IMR-90 (cell line): ENCODE measurements at regions not wholly inside any gene's neighbourhood (a gene's known extent, or its start where the extent isn't known, plus 50 kb on each side); places are given as distances from the start of the nearest gene placed in this dataset.

ENCODE experiments used
- ATAC-seq: fragments of 200-7000 bp; cut with Tn5 transposase; 2 replicates; pipeline ENCODE4 v1.9.1; 2020; ENCODE audit warnings: low read depth, mild to moderate bottlenecking, moderate library complexity
- BruUV-seq: library from RNA; stranded (reverse); fragments of 400-500 nt; replicated peaks from 2 replicates; lab custom pipeline; 2021; lab: Mats Ljungman, UMichigan
- CTCF ChIA-PET: fragments of 300-600 bp; formaldehyde crosslinking; extraction: SDS; loops from one replicate; lab custom pipeline; 2021; ENCODE audit warnings: antibody characterized with exemption; lab: Yijun Ruan, JAX
- POLR2A ChIA-PET: fragments of 300-600 bp; sonication (Branson Sonifier 250); formaldehyde crosslinking; loops from one replicate; lab custom pipeline; 2022; ENCODE audit warnings: antibody characterized with exemption; ENCODE audit not compliant: unreplicated experiment; lab: Charles Lee
- DNase-seq: peaks from one replicate; pipeline ENCODE4 v3.0.0; 2013
- H2AFZ ChIP-seq: replicated peaks from 2 replicates; pipeline ENCODE3; 2013; ENCODE audit warnings: low read length, mild to moderate bottlenecking; ENCODE audit not compliant: poor library complexity
- H2AK5ac ChIP-seq: 2 replicates; pipeline ENCODE4 v1.6.1; 2013; ENCODE audit warnings: low read depth, low read length, inconsistent platforms
- H2AK9ac ChIP-seq: replicated peaks from 2 replicates; pipeline ENCODE3; 2013; ENCODE audit warnings: mild to moderate bottlenecking, low read depth, low read length, moderate library complexity; ENCODE audit not compliant: poor library complexity
- H2BK120ac ChIP-seq: 2 replicates; pipeline ENCODE4 v1.6.1; 2013; ENCODE audit warnings: low read depth, low read length, inconsistent platforms
- H2BK15ac ChIP-seq: 3 replicates; pipeline ENCODE4 v1.6.1; 2013; ENCODE audit warnings: low read depth, low read length, inconsistent platforms
- H2BK20ac ChIP-seq: 2 replicates; pipeline ENCODE4 v1.6.1; 2013; ENCODE audit warnings: low read depth, mild to moderate bottlenecking, inconsistent platforms, low read length, moderate library complexity
- H2BK5ac ChIP-seq: 2 replicates; pipeline ENCODE4 v1.6.1; 2013; ENCODE audit warnings: mild to moderate bottlenecking, low read depth, low read length, inconsistent platforms; ENCODE audit not compliant: poor library complexity, severe bottlenecking
- H3K14ac ChIP-seq: replicated peaks from 2 replicates; pipeline ENCODE4 v1.6.1; 2013; ENCODE audit warnings: low read depth, low read length, inconsistent platforms
- H3K18ac ChIP-seq: 2 replicates; pipeline ENCODE4 v1.6.1; 2013; ENCODE audit warnings: low read depth, low read length, control low read depth
- H3K23ac ChIP-seq: 2 replicates; pipeline ENCODE4 v1.6.1; 2013; ENCODE audit warnings: low read depth, low read length, inconsistent platforms
- H3K27ac ChIP-seq: 2 replicates; pipeline ENCODE4 v1.5.1; 2013; ENCODE audit warnings: mild to moderate bottlenecking, control low read depth, low read length; ENCODE audit not compliant: insufficient read depth
- H3K27me3 ChIP-seq: 2 replicates; pipeline ENCODE4 v1.6.1; 2013; ENCODE audit warnings: low read length; ENCODE audit not compliant: control insufficient read depth, insufficient read depth
- H3K36me3 ChIP-seq: 2 replicates; pipeline ENCODE4 v1.6.1; 2013; ENCODE audit warnings: low read length, mixed read lengths; ENCODE audit not compliant: control insufficient read depth, insufficient read depth
- H3K4ac ChIP-seq: 2 replicates; pipeline ENCODE4 v1.6.1; 2013; ENCODE audit warnings: low read depth, low read length, inconsistent platforms
- H3K4me1 ChIP-seq: 2 replicates; pipeline ENCODE4 v1.6.1; 2013; ENCODE audit warnings: low read length, mixed read lengths; ENCODE audit not compliant: control insufficient read depth, insufficient read depth
- H3K4me2 ChIP-seq: 2 replicates; pipeline ENCODE4 v1.6.1; 2013; ENCODE audit warnings: low read depth, mild to moderate bottlenecking, control low read depth, low read length, moderate library complexity
- H3K4me3 ChIP-seq: 2 replicates; pipeline ENCODE4 v1.5.1; 2013; ENCODE audit warnings: low read depth, mild to moderate bottlenecking, control low read depth, low read length, moderate library complexity; ENCODE audit not compliant: insufficient read depth
- H3K56ac ChIP-seq: 2 replicates; pipeline ENCODE4 v1.6.1; 2013; ENCODE audit warnings: low read length, inconsistent platforms; ENCODE audit not compliant: insufficient read depth; ENCODE audit errors: extremely low read depth
- H3K79me1 ChIP-seq, 2 experiments: 2 replicates each; pipeline ENCODE4 v1.6.1; 2013; ENCODE audit warnings: low read length in 2 of 2, inconsistent platforms in 1 of 2, low read depth in 1 of 2
- H3K9ac ChIP-seq: 2 replicates; pipeline ENCODE4 v1.6.1; 2013; ENCODE audit warnings: low read depth, low read length, control low read depth
- H3K9me1 ChIP-seq: 2 replicates; pipeline ENCODE4 v1.6.1; 2013; ENCODE audit warnings: low read length, inconsistent platforms; ENCODE audit not compliant: insufficient read depth
- H3K9me3 ChIP-seq: 2 replicates; pipeline ENCODE4 v1.6.1; 2013; ENCODE audit warnings: low read length; ENCODE audit not compliant: control insufficient read depth, insufficient read depth
- H4K20me1 ChIP-seq: 2 replicates; pipeline ENCODE4 v1.6.1; 2013; ENCODE audit warnings: low read length, inconsistent platforms; ENCODE audit not compliant: insufficient read depth
- H4K5ac ChIP-seq: 2 replicates; pipeline ENCODE4 v1.6.1; 2013; ENCODE audit warnings: mild to moderate bottlenecking, low read depth, low read length, control low read depth
- H4K8ac ChIP-seq, 2 experiments: 2 replicates each; pipeline ENCODE4 v1.6.1; 2013; ENCODE audit warnings: low read depth in 2 of 2, low read length in 2 of 2, control low read depth in 1 of 2, inconsistent platforms in 1 of 2
- H4K91ac ChIP-seq: 2 replicates; pipeline ENCODE4 v1.6.1; 2013; ENCODE audit warnings: low read depth, low read length, inconsistent platforms; ENCODE audit not compliant: insufficient read depth
- CEBPB ChIP-seq: IDR thresholded peaks from 2 replicates; pipeline ENCODE4 v1.6.1; 2012; ENCODE audit warnings: low read depth, low read length, improper control_type of control experiment
- MAFK ChIP-seq: IDR thresholded peaks from 2 replicates; pipeline ENCODE4 v1.6.1; 2012; ENCODE audit warnings: low read depth, low read length, improper control_type of control experiment
- MAZ ChIP-seq: IDR thresholded peaks from 2 replicates; pipeline ENCODE4 v1.6.1; 2012; ENCODE audit warnings: low read depth, mild to moderate bottlenecking, low read length, improper control_type of control experiment, moderate library complexity, borderline replicate concordance
- WGBS, 2 experiments: methylation state at CpG; one replicate each; pipeline versions ENCODE4 v1.1.5 to v1.1.7; 2013; ENCODE audit warnings: missing lambda C conversion rate in 2 of 2; ENCODE audit not compliant: insufficient read length in 1 of 2; ENCODE audit errors: extremely low coverage in 2 of 2; 5-methylcytosine and 5-hydroxymethylcytosine counted together
- dilution Hi-C: fragments of 300-500 bp; cut with HindIII; formaldehyde crosslinking; loops from one replicate; pipeline ENCODE4 v1.14.3; 2018; ENCODE audit warnings: low sequenced_read_pairs; ENCODE audit not compliant: unreplicated experiment
- in situ Hi-C: fragments of 300-500 bp; cut with MboI; formaldehyde crosslinking; loops from 3 replicates; pipeline ENCODE4 v1.14.3; 2019; ENCODE audit warnings: low sequenced_read_pairs, inconsistent platforms, mixed read lengths
- intact Hi-C: fragments of 100-400 bp; cut with micrococcal nuclease; formaldehyde crosslinking; loops from 2 replicates; pipeline ENCODE4 v1.10.0; 2022
- TF ChIP-seq, protein P1 (sequence below): fragments of 150-350 bp; IDR thresholded peaks from 2 replicates; pipeline ENCODE4 v1.6.1; 2017; ENCODE audit warnings: mild to moderate bottlenecking, antibody characterized with exemption, low read length, low read depth

DNA sequence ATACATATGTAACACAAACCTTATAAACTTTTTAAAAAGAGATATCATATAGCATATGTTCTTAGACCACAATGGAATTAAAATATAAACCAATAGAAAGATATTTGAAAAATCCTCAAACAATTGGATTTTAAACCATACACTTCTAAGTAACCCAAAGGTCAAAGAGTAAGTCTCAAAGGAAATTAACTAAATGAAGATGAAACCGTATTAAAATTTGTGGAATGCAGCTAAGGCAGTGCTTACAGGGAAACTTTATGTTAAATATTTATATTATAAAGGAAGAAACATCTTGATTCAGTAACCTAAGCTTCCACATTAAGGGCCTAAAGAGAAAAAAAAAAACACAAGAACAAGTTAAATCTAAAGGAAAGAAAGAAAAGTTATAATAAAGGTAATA is 966.1 kb downstream of the SLC4A3 start:
- Histone ChIP-seq H2AK9ac (no peak overlapping the region), H2BK15ac (no peak overlapping the region), H3K23ac (no peak overlapping the region), H3K4ac (no peak overlapping the region), H3K9me3 (no peaks in the 10 kb centered on the region), H3K18ac (no peak overlapping the region), H3K56ac (no peak overlapping the region), H2AK5ac (no peak overlapping the region), H3K27ac (peak overlapping the region; percentile 92; the same call in 1 of the 2 replicates), H3K9ac (no peak overlapping the region), H3K4me1 (peaks cover 7% of the 10 kb centered on the region), H3K4me3 (no peak overlapping the region), H4K91ac (no peak overlapping the region), H3K36me3 (no peaks in the 10 kb centered on the region), H2BK20ac (no peak overlapping the region), H4K5ac (no peak overlapping the region), H2AFZ (no peak overlapping the region), H3K4me2 (no peak overlapping the region), H2BK5ac (peak overlapping the region; percentile 88), H4K20me1 (no peaks in the 10 kb centered on the region), H3K14ac (no peak overlapping the region), H4K8ac (peak overlapping the region in 1 of 2 experiments; percentile 93; a peak in 1 of 4 replicates), H3K27me3 (no peaks in the 10 kb centered on the region), H3K9me1 (no peaks in the 10 kb centered on the region), H3K79me1 (no peaks in the 10 kb centered on the region), H2BK120ac (no peak overlapping the region)
- TF ChIP-seq MAZ (no peak), MAFK (no peak), CEBPB (no peak)
- TF ChIP-seq, protein P1, sequence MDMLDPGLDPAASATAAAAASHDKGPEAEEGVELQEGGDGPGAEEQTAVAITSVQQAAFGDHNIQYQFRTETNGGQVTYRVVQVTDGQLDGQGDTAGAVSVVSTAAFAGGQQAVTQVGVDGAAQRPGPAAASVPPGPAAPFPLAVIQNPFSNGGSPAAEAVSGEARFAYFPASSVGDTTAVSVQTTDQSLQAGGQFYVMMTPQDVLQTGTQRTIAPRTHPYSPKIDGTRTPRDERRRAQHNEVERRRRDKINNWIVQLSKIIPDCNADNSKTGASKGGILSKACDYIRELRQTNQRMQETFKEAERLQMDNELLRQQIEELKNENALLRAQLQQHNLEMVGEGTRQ, result no peak
- DNase-seq (peak; percentile 65), ATAC-seq (peak; percentile 88)
- in situ Hi-C loops (no loop called here), dilution Hi-C loops (no loop called here), intact Hi-C loops (no loop called here)
- no TSS peak for BruUV-seq
- ChIA-PET CTCF (interaction anchor here (0.7 kb wide), 1 partner anchor 521 kb away, joined by 3 read pairs; no protein-coding TSS in a partner anchor), POLR2A (no interaction called here)
- no CpG with 5 or more reads among the region's 1 CpG for WGBS, 2 experiments
